ENCODE measurements at regions not wholly inside any gene's neighbourhood (a gene's known extent, or its start where the extent isn't known, plus 50 kb on each side); places are given as distances from the start of the nearest gene placed in this dataset.

- H3K9me3 Mint-ChIP-seq, result peaks cover 10% of the 10 kb centered on the region
- no peaks in the 10 kb centered on the region for H3K27me3 Mint-ChIP-seq (ENCODE audit: low read depth)
- no peak overlapping the region for H3K4me3 Mint-ChIP-seq
- H3K4me1 Mint-ChIP-seq, result no peaks in the 10 kb centered on the region
- no peak for TF ChIP-seq CTCF (IDR thresholded peaks at IDR 0.05; ENCODE audit: unreplicated experiment)
- no peak overlapping the region for H3K27ac Mint-ChIP-seq
- no peaks in the 10 kb centered on the region for H3K36me3 Mint-ChIP-seq
- no peak for DNase-seq (ENCODE audit: low spot score in 2 of 2, unreplicated experiment in 2 of 2)
Observed at GRCh38 chr6:102417368-102417998, 1024.0 kb downstream of the GRIK2 start.

GRCh38 chr6:102415891-102416290 lies 1022.4 kb downstream of the GRIK2 start:
- Mint-ChIP-seq H3K4me3 (no peak overlapping the region), H3K36me3 (no peaks in the 10 kb centered on the region), H3K27me3 (ENCODE audit: low read depth) (no peaks in the 10 kb centered on the region), H3K4me1 (no peaks in the 10 kb centered on the region), H3K9me3 (peaks cover 10% of the 10 kb centered on the region), H3K27ac (no peak overlapping the region)
- TF ChIP-seq CTCF (IDR thresholded peaks at IDR 0.05; ENCODE audit: unreplicated experiment), result no peak
- no peak for DNase-seq (ENCODE audit: low spot score in 2 of 2, unreplicated experiment in 2 of 2)

- no peaks in the 10 kb centered on the region for H3K27me3 Mint-ChIP-seq (ENCODE audit: low read depth)
- DNase-seq (ENCODE audit: low spot score in 2 of 2, unreplicated experiment in 2 of 2), result no peak
- H3K4me3 Mint-ChIP-seq, result no peak overlapping the region
- peaks cover 6% of the 10 kb centered on the region for H3K9me3 Mint-ChIP-seq
- TF ChIP-seq CTCF (IDR thresholded peaks at IDR 0.05; ENCODE audit: unreplicated experiment), result no peak
- H3K36me3 Mint-ChIP-seq, result no peaks in the 10 kb centered on the region
- no peaks in the 10 kb centered on the region for H3K4me1 Mint-ChIP-seq
- H3K27ac Mint-ChIP-seq, result no peak overlapping the region
Observed at GRCh38 chr6:102411796-102412195, 1018.3 kb downstream of the GRIK2 start.

- Mint-ChIP-seq H3K36me3 (no peaks in the 10 kb centered on the region), H3K4me1 (no peaks in the 10 kb centered on the region), H3K4me3 (no peak overlapping the region), H3K9me3 (peaks cover 4% of the 10 kb centered on the region), H3K27me3 (ENCODE audit: low read depth) (peaks cover under 1% of the 10 kb centered on the region), H3K27ac (no peak overlapping the region)
- TF ChIP-seq CTCF (IDR thresholded peaks at IDR 0.05; ENCODE audit: unreplicated experiment), result no peak
- no peak for DNase-seq (ENCODE audit: low spot score in 2 of 2, unreplicated experiment in 2 of 2)
Observed at GRCh38 chr6:102407886-102408741, 1014.6 kb downstream of the GRIK2 start.

- H3K9me3 Mint-ChIP-seq, result peaks cover 4% of the 10 kb centered on the region
- H3K27me3 Mint-ChIP-seq (ENCODE audit: low read depth), result peaks cover 1% of the 10 kb centered on the region
Observed at GRCh38 chr6:102405860-102406259, 1012.4 kb downstream of the GRIK2 start.

More at GRCh38 chr6:102405860-102406259, 1012.4 kb downstream of the GRIK2 start:
- no peak for DNase-seq (ENCODE audit: low spot score in 2 of 2, unreplicated experiment in 2 of 2)
- no peak overlapping the region for H3K4me3 Mint-ChIP-seq
- H3K4me1 Mint-ChIP-seq, result no peaks in the 10 kb centered on the region
- no peak overlapping the region for H3K27ac Mint-ChIP-seq
- no peak for TF ChIP-seq CTCF (IDR thresholded peaks at IDR 0.05; ENCODE audit: unreplicated experiment)
- no peaks in the 10 kb centered on the region for H3K36me3 Mint-ChIP-seq
